ENCODE measurements at regions not wholly inside any gene's neighbourhood (a gene's known extent, or its start where the extent isn't known, plus 50 kb on each side); places are given as distances from the start of the nearest gene placed in this dataset.

GRCh38 chr11:130571519-130571918 lies 123.1 kb downstream of the ADAMTS15 start:
- no peak overlapping the region for H3K4me2 ChIP-seq (ENCODE audit: insufficient read depth, insufficient read length, low read length)
- no peak overlapping the region for H3K18ac ChIP-seq (ENCODE audit: insufficient read length, low read depth, low read length)
- H3K27me3 ChIP-seq (ENCODE audit: insufficient read depth, low read length): no peaks in the 10 kb centered on the region
- no peak overlapping the region for H3T11ph ChIP-seq (ENCODE audit: low read length)
- no peak overlapping the region for H2BK12ac ChIP-seq (ENCODE audit: insufficient read length, low read depth, low read length)
- peaks cover 0 to 9% of the 10 kb centered on the region in 2 experiments; a peak in 3 of 5 replicates for H3K9me3 Mint-ChIP-seq
- H3K23me2 ChIP-seq (ENCODE audit: insufficient read length, low read depth, low read length, poor library complexity, severe bottlenecking): no peaks in the 10 kb centered on the region
- H3K14ac ChIP-seq (ENCODE audit: insufficient read depth, low read length): no peak overlapping the region
- H3K79me1 ChIP-seq (ENCODE audit: insufficient read depth, low read depth, low read length, poor library complexity, severe bottlenecking): no peaks in the 10 kb centered on the region
- H4K8ac ChIP-seq (replicated peaks; ENCODE audit: insufficient read length, low read depth, low read length): no peak overlapping the region
- no peak overlapping the region for H3K4ac ChIP-seq (ENCODE audit: low read depth, low read length)
- no peaks in the 10 kb centered on the region for H3K79me2 ChIP-seq (ENCODE audit: insufficient read depth, low read length)
- H2BK5ac ChIP-seq (ENCODE audit: insufficient read length, low read length): no peak overlapping the region
- no peak overlapping the region for H3K27ac Mint-ChIP-seq
- peaks cover 11% of the 10 kb centered on the region for H3K27me3 Mint-ChIP-seq (ENCODE audit: low read depth)
- no peak overlapping the region for H2BK20ac ChIP-seq (ENCODE audit: low read depth, low read length, poor library complexity, severe bottlenecking)
- no peaks in the 10 kb centered on the region; a peak in 2 of 4 replicates for H3K4me1 Mint-ChIP-seq
- TF ChIP-seq CTCF (conservative IDR thresholded peaks at IDR 0.05): no peak
- no peak overlapping the region for H2BK15ac ChIP-seq (ENCODE audit: low read depth, low read length)
- H3K9me3 ChIP-seq (ENCODE audit: control insufficient read depth, low read depth, low read length): no peaks in the 10 kb centered on the region
- no peaks in the 10 kb centered on the region for H4K20me1 ChIP-seq (ENCODE audit: control insufficient read depth, insufficient read depth, insufficient read length)
- no peak overlapping the region for H2AFZ ChIP-seq (ENCODE audit: low read length)
- no peak overlapping the region for H2BK120ac ChIP-seq (ENCODE audit: low read depth, low read length, poor library complexity, severe bottlenecking)
- H3K23ac ChIP-seq (ENCODE audit: insufficient read length, low read depth, low read length): no peak overlapping the region
- H3K4me1 ChIP-seq (ENCODE audit: insufficient read depth, low read length): no peaks in the 10 kb centered on the region
- H3K36me3 Mint-ChIP-seq (ENCODE audit: insufficient read depth in 1 of 3, low read depth in 3 of 3): peaks cover 0 to 2% (median 0%) of the 10 kb centered on the region in 3 experiments; a peak in 1 of 7 replicates
- H4K91ac ChIP-seq (ENCODE audit: insufficient read length, low read depth, low read length): no peak overlapping the region
- no CpG with 5 or more reads among the region's 1 CpG for WGBS (ENCODE audit: extremely low coverage, insufficient read length, low lambda C conversion rate)
- no peak overlapping the region for H3K27ac ChIP-seq (ENCODE audit: insufficient read length, low read depth, low read length)
- no peak overlapping the region for H3K9ac ChIP-seq (ENCODE audit: extremely low read depth, insufficient read length, low read length)
- H2AK5ac ChIP-seq (ENCODE audit: insufficient read length, low read length): no peak overlapping the region
- H4K5ac ChIP-seq (ENCODE audit: insufficient read length, low read depth, low read length): no peak overlapping the region
- no peak overlapping the region for H3K4me3 Mint-ChIP-seq
- no peak overlapping the region for H3K56ac ChIP-seq (ENCODE audit: insufficient read length, low read depth, low read length)
- no peak for DNase-seq

All from H9 (cell line).